ENCODE measurements at regions not wholly inside any gene's neighbourhood (a gene's known extent, or its start where the extent isn't known, plus 50 kb on each side); places are given as distances from the start of the nearest gene placed in this dataset.

DNA sequence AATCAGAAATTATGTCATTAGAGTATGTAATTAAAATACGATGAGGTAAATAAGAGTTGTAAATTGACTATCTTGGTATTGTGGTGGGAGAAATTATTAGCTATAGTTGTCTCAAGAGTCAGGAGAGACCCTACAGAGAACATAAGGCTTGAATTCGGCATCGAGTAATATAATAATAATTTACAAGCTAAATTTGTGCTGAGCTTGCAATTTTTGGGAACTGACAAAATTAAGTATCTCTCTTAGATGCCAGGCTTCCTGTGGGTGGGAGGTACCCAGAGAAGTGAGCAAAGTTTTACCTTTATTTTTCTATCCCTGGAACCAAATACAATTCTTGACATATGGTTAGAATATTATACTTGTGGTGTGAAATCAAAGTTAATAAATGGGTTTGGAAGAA, 1637.0 kb downstream of the EFNB2 start:
- Histone ChIP-seq H4K91ac (ENCODE audit: insufficient read depth, low read depth, low read length) (no peak overlapping the region), H4K5ac (ENCODE audit: low read depth, low read length) (no peak overlapping the region), H4K8ac (ENCODE audit: low read depth in 2 of 2, low read length in 2 of 2) (no peak overlapping the region), H2AK9ac (replicated peaks; ENCODE audit: low read depth, low read length, poor library complexity) (no peak overlapping the region), H3K4ac (ENCODE audit: low read depth, low read length) (no peak overlapping the region), H3K4me3 (ENCODE audit: insufficient read depth, low read depth, low read length) (no peak overlapping the region), H3K79me1 (ENCODE audit: low read depth in 1 of 2, low read length in 2 of 2) (no peaks in the 10 kb centered on the region), H2BK20ac (ENCODE audit: low read depth, low read length) (no peak overlapping the region), H2BK15ac (ENCODE audit: low read depth, low read length) (no peak overlapping the region), H3K27ac (ENCODE audit: insufficient read depth, low read length) (no peak overlapping the region), H3K36me3 (ENCODE audit: control insufficient read depth, insufficient read depth, low read length) (no peaks in the 10 kb centered on the region), H3K9me1 (ENCODE audit: insufficient read depth, low read length) (no peaks in the 10 kb centered on the region), H2BK120ac (ENCODE audit: low read depth, low read length) (no peak overlapping the region), H3K14ac (replicated peaks; ENCODE audit: low read depth, low read length) (no peak overlapping the region), H2AFZ (replicated peaks; ENCODE audit: low read length, poor library complexity) (no peak overlapping the region), H3K56ac (ENCODE audit: extremely low read depth, insufficient read depth, low read length) (no peak overlapping the region), H3K27me3 (ENCODE audit: control insufficient read depth, insufficient read depth, low read length) (no peaks in the 10 kb centered on the region), H2AK5ac (ENCODE audit: low read depth, low read length) (no peak overlapping the region), H2BK5ac (ENCODE audit: low read depth, low read length, poor library complexity, severe bottlenecking) (no peak overlapping the region), H3K9ac (ENCODE audit: low read depth, low read length) (no peak overlapping the region), H3K4me2 (ENCODE audit: low read depth, low read length) (no peak overlapping the region), H3K23ac (ENCODE audit: low read depth, low read length) (no peak overlapping the region), H4K20me1 (ENCODE audit: insufficient read depth, low read length) (no peaks in the 10 kb centered on the region), H3K4me1 (ENCODE audit: control insufficient read depth, insufficient read depth, low read length) (no peaks in the 10 kb centered on the region), H3K18ac (ENCODE audit: low read depth, low read length) (no peak overlapping the region), H3K9me3 (ENCODE audit: control insufficient read depth, insufficient read depth, low read length) (no peaks in the 10 kb centered on the region)
- POLR2A ChIA-PET (ENCODE audit: unreplicated experiment), result interaction anchor here (0.5 kb wide), 1 partner anchor 783 kb away, joined by 3 read pairs; no protein-coding TSS in a partner anchor
- DNase-seq (no peak), ATAC-seq (ENCODE audit: low read depth) (no peak)
- 100% methylated on average over 1 of the region's 3 CpGs; no CpG with 5 or more reads in 1 of the 2 experiments for WGBS, 2 experiments (ENCODE audit: extremely low coverage in 2 of 2, insufficient read length in 1 of 2)
- TF ChIP-seq ELK1 (IDR thresholded peaks at IDR 0.05; ENCODE audit: borderline replicate concordance, low read depth, low read length), result no peak
- TF ChIP-seq POLR2A (IDR thresholded peaks at IDR 0.05; ENCODE audit: low read depth, low read length), result no peak
- TF ChIP-seq MAFK (IDR thresholded peaks at IDR 0.05; ENCODE audit: low read depth, low read length), result peak; percentile 99
- dilution Hi-C loops (cut with HindIII; ENCODE audit: low sequenced_read_pairs, unreplicated experiment), result no loop called here
- CTCF ChIA-PET, result no interaction called here
- intact Hi-C loops (cut with micrococcal nuclease), result no loop called here
- in situ Hi-C loops (cut with MboI; ENCODE audit: low sequenced_read_pairs), result no loop called here
- no TSS peak for BruUV-seq (replicated peaks)

All from IMR-90 (cell line).